Transverse colon (tissue), 3 donors: ENCODE measurements at regions not wholly inside any gene's neighbourhood (a gene's known extent, or its start where the extent isn't known, plus 50 kb on each side); places are given as distances from the start of the nearest gene placed in this dataset.

Source experiments
- EP300 ChIP-seq: sonication (generic); formaldehyde crosslinking; IDR thresholded peaks from one replicate; pipeline ENCODE4 v1.6.1; 2017; ENCODE audit warnings: antibody characterized with exemption, low read depth
- POLR2A ChIP-seq: fragments of 450-650 bp; IDR thresholded peaks from one replicate; pipeline ENCODE4 v1.6.1; 2016; ENCODE audit warnings: antibody characterized with exemption, mild to moderate bottlenecking, moderate library complexity
- TF ChIP-seq, protein P1 (sequence below), 5 experiments: fragments of 200-600 bp in 3 of 5; fragments of 450-650 bp in 2 of 5; sonication (generic) in 3 of 5; IDR thresholded peaks; 1 replicate in 2 of 5; 2 replicates in 3 of 5; pipeline ENCODE4 v1.5.1; 2016 to 2017; ENCODE audit warnings: antibody characterized with exemption in 5 of 5, inconsistent platforms in 3 of 5, mild to moderate bottlenecking in 2 of 5, moderate library complexity in 1 of 5

DNA sequence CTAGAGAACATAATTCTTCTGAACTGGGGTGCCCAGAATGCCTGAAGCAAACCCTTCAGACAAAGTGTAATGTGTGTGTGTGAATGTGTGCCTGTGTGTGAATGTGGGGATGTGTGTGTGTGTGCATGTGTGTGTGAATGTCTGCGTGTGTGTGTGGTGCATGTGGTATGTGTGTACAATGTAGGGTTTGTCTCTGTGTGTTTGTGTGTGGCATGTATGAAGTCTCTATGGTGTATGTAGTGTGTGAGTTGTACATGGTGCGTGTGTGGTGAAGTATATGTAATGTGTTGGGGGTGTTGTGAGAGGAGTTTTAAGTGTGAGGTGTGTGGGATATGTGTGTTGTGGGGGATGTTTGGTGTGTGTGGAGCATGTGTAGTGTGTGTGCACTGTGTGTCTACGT lies 129.3 kb upstream of the SOX11 start:
- TF ChIP-seq, protein P1, sequence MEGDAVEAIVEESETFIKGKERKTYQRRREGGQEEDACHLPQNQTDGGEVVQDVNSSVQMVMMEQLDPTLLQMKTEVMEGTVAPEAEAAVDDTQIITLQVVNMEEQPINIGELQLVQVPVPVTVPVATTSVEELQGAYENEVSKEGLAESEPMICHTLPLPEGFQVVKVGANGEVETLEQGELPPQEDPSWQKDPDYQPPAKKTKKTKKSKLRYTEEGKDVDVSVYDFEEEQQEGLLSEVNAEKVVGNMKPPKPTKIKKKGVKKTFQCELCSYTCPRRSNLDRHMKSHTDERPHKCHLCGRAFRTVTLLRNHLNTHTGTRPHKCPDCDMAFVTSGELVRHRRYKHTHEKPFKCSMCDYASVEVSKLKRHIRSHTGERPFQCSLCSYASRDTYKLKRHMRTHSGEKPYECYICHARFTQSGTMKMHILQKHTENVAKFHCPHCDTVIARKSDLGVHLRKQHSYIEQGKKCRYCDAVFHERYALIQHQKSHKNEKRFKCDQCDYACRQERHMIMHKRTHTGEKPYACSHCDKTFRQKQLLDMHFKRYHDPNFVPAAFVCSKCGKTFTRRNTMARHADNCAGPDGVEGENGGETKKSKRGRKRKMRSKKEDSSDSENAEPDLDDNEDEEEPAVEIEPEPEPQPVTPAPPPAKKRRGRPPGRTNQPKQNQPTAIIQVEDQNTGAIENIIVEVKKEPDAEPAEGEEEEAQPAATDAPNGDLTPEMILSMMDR (IDR thresholded peaks at IDR 0.05), result no peak
- TF ChIP-seq POLR2A (no peak), EP300 (no peak)
